Trophoblast cell (in vitro differentiated cells and primary cell): ENCODE measurements at regions not wholly inside any gene's neighbourhood (a gene's known extent, or its start where the extent isn't known, plus 50 kb on each side); places are given as distances from the start of the nearest gene placed in this dataset.
A peak's percentile ranks its signal among the peaks of the same experiment; 100 is the strongest.

Experiments
- DNase-seq, 2 donors: peaks; one replicate each; pipeline ENCODE4 v3.0.0-alpha.2; 2016
- H2AFZ ChIP-seq: 2 replicates; pipeline ENCODE4 v1.6.1; 2013; ENCODE audit warnings: low read length, moderate library complexity, mild to moderate bottlenecking; ENCODE audit not compliant: insufficient read depth, poor library complexity
- H2AK5ac ChIP-seq: 2 replicates; pipeline ENCODE4 v1.6.1; 2013; ENCODE audit warnings: mild to moderate bottlenecking, low read length
- H2BK120ac ChIP-seq: 2 replicates; pipeline ENCODE4 v1.6.1; 2013; ENCODE audit warnings: low read length, mild to moderate bottlenecking, moderate library complexity; ENCODE audit not compliant: insufficient read depth, poor library complexity
- H2BK12ac ChIP-seq: 2 replicates; pipeline ENCODE4 v1.6.1; 2013; ENCODE audit warnings: mild to moderate bottlenecking, low read length, moderate library complexity
- H2BK5ac ChIP-seq: 2 replicates; pipeline ENCODE4 v1.6.1; 2013; ENCODE audit warnings: low read length, low read depth, moderate library complexity, mild to moderate bottlenecking; ENCODE audit not compliant: poor library complexity
- H3K14ac ChIP-seq: 2 replicates; pipeline ENCODE4 v1.6.1; 2013; ENCODE audit warnings: mild to moderate bottlenecking, low read length
- H3K18ac ChIP-seq: 2 replicates; pipeline ENCODE4 v1.6.1; 2013; ENCODE audit warnings: mild to moderate bottlenecking, low read length
- H3K23ac ChIP-seq: 2 replicates; pipeline ENCODE4 v1.6.1; 2013; ENCODE audit warnings: low read length
- H3K27ac ChIP-seq: 2 replicates; pipeline ENCODE4 v1.5.1; 2013; ENCODE audit warnings: low read depth, mild to moderate bottlenecking, inconsistent platforms, low read length, moderate library complexity
- H3K27me3 ChIP-seq: 2 replicates; pipeline ENCODE4 v1.6.1; 2013; ENCODE audit warnings: inconsistent platforms, mild to moderate bottlenecking, low read length, moderate library complexity; ENCODE audit not compliant: insufficient read depth
- H3K36me3 ChIP-seq, 2 experiments: 1 replicate in 1 of 2; 2 replicates in 1 of 2; pipeline ENCODE4 v1.6.1; 2013; ENCODE audit warnings: low read length in 2 of 2, mild to moderate bottlenecking in 2 of 2, moderate library complexity in 1 of 2; ENCODE audit not compliant: insufficient read depth in 2 of 2, control insufficient read depth in 1 of 2
- H3K4ac ChIP-seq: 2 replicates; pipeline ENCODE4 v1.6.1; 2013; ENCODE audit warnings: low read depth, mild to moderate bottlenecking, low read length, moderate library complexity
- H3K4me1 ChIP-seq, 2 experiments: 1 replicate in 1 of 2; 2 replicates in 1 of 2; pipeline ENCODE4 v1.6.1; 2013; ENCODE audit warnings: low read length in 2 of 2, mild to moderate bottlenecking in 2 of 2, moderate library complexity in 1 of 2; ENCODE audit not compliant: insufficient read depth in 2 of 2, control insufficient read depth in 1 of 2
- H3K4me2 ChIP-seq: 2 replicates; pipeline ENCODE4 v1.6.1; 2013; ENCODE audit warnings: inconsistent platforms, mild to moderate bottlenecking, low read length, moderate library complexity
- H3K4me3 ChIP-seq: 2 replicates; pipeline ENCODE4 v1.5.1; 2013; ENCODE audit warnings: mild to moderate bottlenecking, low read depth, low read length, inconsistent platforms
- H3K79me1 ChIP-seq: one replicate; pipeline ENCODE4 v1.6.1; 2013; ENCODE audit warnings: low read length
- H3K79me2 ChIP-seq: 2 replicates; pipeline ENCODE4 v1.6.1; 2013; ENCODE audit warnings: low read length, mild to moderate bottlenecking; ENCODE audit not compliant: control insufficient read depth, insufficient read depth, poor library complexity
- H3K9ac ChIP-seq: 2 replicates; pipeline ENCODE4 v1.6.1; 2013; ENCODE audit warnings: mild to moderate bottlenecking, low read length
- H3K9me3 ChIP-seq: 2 replicates; pipeline ENCODE4 v1.6.1; 2013; ENCODE audit warnings: low read depth, mild to moderate bottlenecking, control low read depth, inconsistent platforms, low read length; ENCODE audit not compliant: insufficient read depth
- H4K12ac ChIP-seq: 2 replicates; pipeline ENCODE4 v1.6.1; 2013; ENCODE audit warnings: low read depth, mild to moderate bottlenecking, low read length, moderate library complexity
- H4K8ac ChIP-seq: 2 replicates; pipeline ENCODE4 v1.6.1; 2013; ENCODE audit warnings: low read depth, mild to moderate bottlenecking, low read length, moderate library complexity
- H4K91ac ChIP-seq: one replicate; pipeline ENCODE4 v1.6.1; 2013; ENCODE audit warnings: low read depth, mild to moderate bottlenecking, low read length, moderate library complexity
- WGBS: extraction: QIAGEN DNeasy Blood & Tissue Kit; methylation state at CpG from one replicate; pipeline ENCODE4 v1.1.7; 2013; ENCODE audit warnings: missing lambda C conversion rate; ENCODE audit not compliant: insufficient read length, insufficient coverage; ENCODE audit errors: extremely low coverage; 5-methylcytosine and 5-hydroxymethylcytosine counted together

- Histone ChIP-seq H2BK5ac (no peak overlapping the region), H3K79me1 (peaks cover 3% of the 10 kb centered on the region), H4K8ac (no peak overlapping the region), H3K18ac (no peak overlapping the region), H3K79me2 (no peaks in the 10 kb centered on the region), H2BK120ac (no peak overlapping the region), H3K14ac (no peak overlapping the region), H2AFZ (no peak overlapping the region), H3K27ac (no peak overlapping the region), H3K4me1 (peaks cover 0 to 5% of the 10 kb centered on the region in 2 experiments), H3K9me3 (no peaks in the 10 kb centered on the region), H3K36me3 (no peaks in the 10 kb centered on the region), H4K91ac (no peak overlapping the region), H4K12ac (no peak overlapping the region), H3K4me2 (no peak overlapping the region), H3K27me3 (no peaks in the 10 kb centered on the region), H3K4ac (no peak overlapping the region), H3K4me3 (no peak overlapping the region), H2AK5ac (no peak overlapping the region), H3K23ac (no peak overlapping the region), H3K9ac (no peak overlapping the region), H2BK12ac (no peak overlapping the region)
- no CpG with 5 or more reads among the region's 1 CpG for WGBS
- peak in 1 of 2 donors; percentile 12 for DNase-seq
Measured at GRCh38 chr2:14297906-14298305, 334.6 kb upstream of the LRATD1 start.

GRCh38 chr2:14301331-14301730 lies 331.2 kb upstream of the LRATD1 start:
- Histone ChIP-seq H2AK5ac (no peak overlapping the region), H3K4me1 (peaks cover 0 to 5% of the 10 kb centered on the region in 2 experiments), H2BK12ac (no peak overlapping the region), H3K36me3 (no peaks in the 10 kb centered on the region), H3K9me3 (no peaks in the 10 kb centered on the region), H3K79me2 (no peaks in the 10 kb centered on the region), H4K12ac (no peak overlapping the region), H3K79me1 (peaks cover 3% of the 10 kb centered on the region), H2AFZ (no peak overlapping the region), H2BK120ac (no peak overlapping the region), H2BK5ac (no peak overlapping the region), H3K4me3 (no peak overlapping the region), H3K27me3 (no peaks in the 10 kb centered on the region), H3K18ac (no peak overlapping the region), H4K91ac (no peak overlapping the region), H4K8ac (no peak overlapping the region), H3K23ac (no peak overlapping the region), H3K4ac (no peak overlapping the region), H3K27ac (no peak overlapping the region), H3K4me2 (no peak overlapping the region), H3K9ac (no peak overlapping the region), H3K14ac (no peak overlapping the region)
- WGBS, result no CpG with 5 or more reads among the region's 2 CpGs
- no peak for DNase-seq

- H3K4me3 ChIP-seq, result no peak overlapping the region
- no peak overlapping the region for H2AFZ ChIP-seq
- no peak overlapping the region for H3K18ac ChIP-seq
- no peak for DNase-seq
- peaks cover 0 to 3% of the 10 kb centered on the region in 2 experiments for H3K4me1 ChIP-seq
- no peak overlapping the region for H3K27ac ChIP-seq
- no peak overlapping the region for H4K8ac ChIP-seq
- no peaks in the 10 kb centered on the region for H3K27me3 ChIP-seq
- H3K79me2 ChIP-seq, result no peaks in the 10 kb centered on the region
- H3K4me2 ChIP-seq, result no peak overlapping the region
- H3K36me3 ChIP-seq, result no peaks in the 10 kb centered on the region
- no peak overlapping the region for H2BK12ac ChIP-seq
- no peak overlapping the region for H2BK5ac ChIP-seq
- no peak overlapping the region for H3K23ac ChIP-seq
- H2AK5ac ChIP-seq, result no peak overlapping the region
- no peak overlapping the region for H4K91ac ChIP-seq
- no peak overlapping the region for H4K12ac ChIP-seq
- H3K79me1 ChIP-seq, result peaks cover 2% of the 10 kb centered on the region
- H3K4ac ChIP-seq, result no peak overlapping the region
- H3K9me3 ChIP-seq, result no peaks in the 10 kb centered on the region
- WGBS, result no CpG with 5 or more reads among the region's 3 CpGs
- H2BK120ac ChIP-seq, result no peak overlapping the region
- H3K14ac ChIP-seq, result no peak overlapping the region
- H3K9ac ChIP-seq, result no peak overlapping the region
Measured at GRCh38 chr2:14303366-14304115, 329.0 kb upstream of the LRATD1 start.

- Histone ChIP-seq H2AFZ (no peak overlapping the region), H3K27ac (no peak overlapping the region), H2BK120ac (no peak overlapping the region), H3K4me1 (peaks cover 0 to 3% of the 10 kb centered on the region in 2 experiments), H3K9ac (no peak overlapping the region), H3K18ac (no peak overlapping the region), H3K79me1 (no peaks in the 10 kb centered on the region), H3K79me2 (no peaks in the 10 kb centered on the region), H4K8ac (no peak overlapping the region), H3K14ac (no peak overlapping the region), H2BK5ac (no peak overlapping the region), H4K91ac (no peak overlapping the region), H3K27me3 (no peaks in the 10 kb centered on the region), H3K4me2 (no peak overlapping the region), H3K9me3 (no peaks in the 10 kb centered on the region), H3K36me3 (no peaks in the 10 kb centered on the region), H2BK12ac (no peak overlapping the region), H2AK5ac (no peak overlapping the region), H3K4me3 (no peak overlapping the region), H3K23ac (no peak overlapping the region), H3K4ac (no peak overlapping the region), H4K12ac (no peak overlapping the region)
- no peak for DNase-seq
Measured at GRCh38 chr2:14304326-14304725, 328.2 kb upstream of the LRATD1 start.
